GM12878 (cell line): ENCODE measurements at regions not wholly inside any gene's neighbourhood (a gene's known extent, or its start where the extent isn't known, plus 50 kb on each side); places are given as distances from the start of the nearest gene placed in this dataset.

Experiments used
- ATAC-seq: fragments of 200-7000 bp; cut with Tn5 transposase; 3 replicates; pipeline ENCODE4 v1.9.1; 2020; ENCODE audit warnings: mild to moderate bottlenecking, moderate library complexity
- BruUV-seq: library from RNA; stranded (reverse); fragments of 400-500 nt; replicated peaks from 2 replicates; lab custom pipeline; 2021; lab: Mats Ljungman, UMichigan
- CTCF ChIA-PET: fragments of 300-600 bp; sonication (Branson Sonifier 250); formaldehyde crosslinking; extraction: SDS; loops from one replicate; lab custom pipeline; 2021; ENCODE audit warnings: inconsistent platforms; lab: Yijun Ruan, JAX
- POLR2A ChIA-PET: fragments of 350-600 bp; formaldehyde crosslinking; extraction: SDS; loops from one replicate; lab custom pipeline; 2021; ENCODE audit warnings: inconsistent platforms; lab: Charles Lee
- RAD21 ChIA-PET: fragments of 300-600 bp; sonication (Branson Sonifier 250); formaldehyde crosslinking; loops from one replicate; lab custom pipeline; 2023; ENCODE audit warnings: antibody characterized with exemption; ENCODE audit not compliant: unreplicated experiment; lab: Charles Lee
- SMC1A ChIA-PET: fragments of 300-600 bp; sonication (Branson Sonifier 250); formaldehyde crosslinking; loops from one replicate; lab custom pipeline; 2023; ENCODE audit not compliant: unreplicated experiment, uncharacterized antibody; lab: Charles Lee
- DNase-seq: peaks from one replicate; pipeline ENCODE4 v3.0.0-alpha.2; 2011; ENCODE audit warnings: low read depth, low spot score
- FAIRE-seq: peaks from 3 replicates; lab custom pipeline; 2011; peaks lifted over from hg19 to GRCh38; lab: Jason Lieb, UNC
- H2AFZ ChIP-seq: 2 replicates; pipeline ENCODE4 v1.6.0; 2011; ENCODE audit warnings: low read depth, low read length, control low read depth; ENCODE audit not compliant: control insufficient read depth
- H3K27ac ChIP-seq: 2 replicates; pipeline ENCODE4 v1.5.1; 2011; ENCODE audit warnings: control low read depth; ENCODE audit not compliant: control insufficient read depth, insufficient read depth
- H3K27me3 ChIP-seq, 2 experiments: replicated peaks in 1 of 2; 2 replicates each; pipeline versions ENCODE4 v1.6.0 to v1.6.1; 2011; ENCODE audit warnings: low read length in 1 of 2; ENCODE audit not compliant: control insufficient read depth in 2 of 2, insufficient read depth in 2 of 2
- H3K36me3 ChIP-seq, 2 experiments: 2 replicates each; pipeline ENCODE4 v1.5.1; 2011; ENCODE audit warnings: low read length in 1 of 2; ENCODE audit not compliant: control insufficient read depth in 2 of 2, insufficient read depth in 2 of 2
- H3K4me1 ChIP-seq: 2 replicates; pipeline ENCODE4 v1.6.1; 2011; ENCODE audit warnings: mild to moderate bottlenecking, low read length, moderate library complexity, mixed read lengths; ENCODE audit not compliant: control insufficient read depth, insufficient read depth
- H3K4me2 ChIP-seq: 2 replicates; pipeline ENCODE4 v1.6.0; 2011; ENCODE audit warnings: control low read depth; ENCODE audit not compliant: control insufficient read depth, insufficient read depth
- H3K4me3 ChIP-seq: fragments of 200-600 bp; sonication (generic); 2 replicates; pipeline ENCODE4 v1.5.1; 2016
- H3K79me2 ChIP-seq: 2 replicates; pipeline ENCODE4 v1.6.0; 2011; ENCODE audit warnings: low read length; ENCODE audit not compliant: control insufficient read depth, insufficient read depth
- H3K9ac ChIP-seq: 2 replicates; pipeline ENCODE4 v1.8.0; 2011; ENCODE audit warnings: low read length, control low read depth, mixed read lengths; ENCODE audit not compliant: control insufficient read depth, insufficient read depth
- H3K9me3 ChIP-seq: replicated peaks from 3 replicates; pipeline ENCODE4 v1.5.1; 2011; ENCODE audit warnings: mild to moderate bottlenecking, low read length; ENCODE audit not compliant: control insufficient read depth, insufficient read depth
- H4K20me1 ChIP-seq: 2 replicates; pipeline ENCODE4 v1.6.0; 2011; ENCODE audit not compliant: control insufficient read depth, insufficient read depth
- BRCA1 ChIP-seq: IDR thresholded peaks from 2 replicates; pipeline ENCODE4 v1.6.1; 2011; ENCODE audit warnings: low read depth, low read length, improper control_type of control experiment
- CBX3 ChIP-seq: fragments of 200-600 bp; sonication (generic); IDR thresholded peaks from 2 replicates; pipeline ENCODE4 v1.6.1; 2016; ENCODE audit warnings: low read depth, borderline replicate concordance
- CREM ChIP-seq: IDR thresholded peaks from 2 replicates; pipeline ENCODE4 v1.6.1; 2014; ENCODE audit warnings: antibody characterized with exemption, low read depth
- EP300 ChIP-seq, 2 experiments: fragments of 150-350 bp in 1 of 2; IDR thresholded peaks; 2 replicates each; pipeline ENCODE4 v1.6.1; 2011 to 2012; ENCODE audit warnings: low read depth in 2 of 2, low read length in 2 of 2, borderline replicate concordance in 1 of 2, improper control_type of control experiment in 1 of 2, inconsistent platforms in 1 of 2; ENCODE audit not compliant: control insufficient read depth in 1 of 2
- ESRRA ChIP-seq: IDR thresholded peaks from 2 replicates; pipeline ENCODE4 v1.6.1; 2012; ENCODE audit warnings: mild to moderate bottlenecking, low read length, improper control_type of control experiment
- FOXK2 ChIP-seq: fragments of 450-650 bp; IDR thresholded peaks from 2 replicates; pipeline ENCODE4 v1.6.1; 2017; ENCODE audit warnings: mild to moderate bottlenecking, moderate library complexity
- IKZF2 ChIP-seq, 2 experiments: fragments of 450-650 bp; IDR thresholded peaks; 2 replicates each; pipeline ENCODE4 v1.6.1; 2017; ENCODE audit warnings: mild to moderate bottlenecking in 2 of 2, moderate library complexity in 2 of 2
- JUND ChIP-seq: IDR thresholded peaks from 2 replicates; pipeline ENCODE4 v1.6.1; 2012; ENCODE audit warnings: low read depth, mild to moderate bottlenecking, low read length, improper control_type of control experiment, moderate library complexity
- KDM1A ChIP-seq: fragments of 200-600 bp; sonication (generic); IDR thresholded peaks from 2 replicates; pipeline ENCODE4 v1.6.1; 2016; ENCODE audit warnings: borderline replicate concordance
- MEF2B ChIP-seq: fragments of 450-650 bp; IDR thresholded peaks from 2 replicates; pipeline ENCODE4 v1.6.1; 2018; ENCODE audit warnings: mild to moderate bottlenecking, moderate library complexity; ENCODE audit not compliant: partially characterized antibody, poor library complexity, severe bottlenecking
- PAX8 ChIP-seq: fragments of 450-650 bp; IDR thresholded peaks from 2 replicates; pipeline ENCODE4 v1.6.1; 2017; ENCODE audit warnings: mild to moderate bottlenecking, moderate library complexity
- PKNOX1 ChIP-seq: fragments of 450-650 bp; IDR thresholded peaks from 2 replicates; pipeline ENCODE4 v1.6.1; 2016; ENCODE audit warnings: mild to moderate bottlenecking
- RBBP5 ChIP-seq: fragments of 200-600 bp; sonication (generic); conservative IDR thresholded peaks from 2 replicates; pipeline ENCODE4 v1.6.1; 2016
- RELB ChIP-seq: fragments of 450-650 bp; IDR thresholded peaks from 2 replicates; pipeline ENCODE4 v1.6.1; 2017; ENCODE audit warnings: low read depth, mild to moderate bottlenecking, moderate library complexity
- SIX5 ChIP-seq: IDR thresholded peaks from 2 replicates; pipeline ENCODE4 v1.6.1; 2011; ENCODE audit warnings: mild to moderate bottlenecking, low read depth, low read length, moderate library complexity; ENCODE audit not compliant: severe bottlenecking
- SRF ChIP-seq, 2 experiments: IDR thresholded peaks; 2 replicates each; pipeline ENCODE4 v1.6.1; 2011; ENCODE audit warnings: low read depth in 2 of 2, low read length in 2 of 2, mild to moderate bottlenecking in 1 of 2, moderate library complexity in 1 of 2
- ZNF622 ChIP-seq: fragments of 450-650 bp; IDR thresholded peaks from 2 replicates; pipeline ENCODE4 v1.6.1; 2017; ENCODE audit warnings: mild to moderate bottlenecking, inconsistent platforms
- ZSCAN29 ChIP-seq: fragments of 450-650 bp; IDR thresholded peaks from 2 replicates; pipeline ENCODE4 v1.6.1; 2017; ENCODE audit warnings: mild to moderate bottlenecking, moderate library complexity
- ZZZ3 ChIP-seq: IDR thresholded peaks from 2 replicates; pipeline ENCODE4 v1.6.1; 2011; ENCODE audit warnings: low read depth; ENCODE audit not compliant: control insufficient read depth, insufficient read length
- WGBS: methylation state at CpG from one replicate; pipeline ENCODE4 v1.1.6; 2016; ENCODE audit warnings: low lambda C conversion rate; ENCODE audit not compliant: insufficient replicate concordance, insufficient coverage; ENCODE audit errors: missing lambda C conversion rate; 5-methylcytosine and 5-hydroxymethylcytosine counted together
- in situ Hi-C: fragments of 300-500 bp; cut with MboI; formaldehyde crosslinking; loops from 9 replicates; pipeline ENCODE4 v1.14.3; 2018; ENCODE audit warnings: mixed read lengths
- intact Hi-C: fragments of 100-400 bp; cut with micrococcal nuclease; formaldehyde crosslinking; loops from one replicate; pipeline ENCODE4 v1.14.2; 2022; ENCODE audit not compliant: unreplicated experiment

GRCh38 chr19:24029941-24030636, 56.9 kb upstream of the ZNF254 start:
- H3K9me3 ChIP-seq, result no peaks in the 10 kb centered on the region; the same call in 2 of the 3 replicates
- TF ChIP-seq PAX8 (no peak), PKNOX1 (no peak), EP300 (IDR thresholded peaks at IDR 0.05; ENCODE audit: borderline replicate concordance in 1 of 2, control insufficient read depth in 1 of 2, low read depth in 2 of 2, low read length in 2 of 2) (no peak), KDM1A (no peak), MEF2B (no peak), SRF (IDR thresholded peaks at IDR 0.05; ENCODE audit: low read depth in 2 of 2, low read length in 2 of 2) (no peak), ZSCAN29 (no peak), JUND (no peak), RBBP5 (no peak), ESRRA (no peak), ZNF622 (no peak), CREM (no peak), SIX5 (no peak), IKZF2 (IDR thresholded peaks at IDR 0.05) (no peak), FOXK2 (no peak), CBX3 (no peak), ZZZ3 (no peak), RELB (no peak), BRCA1 (no peak)
- ChIA-PET RAD21 (no interaction called here), SMC1A (interaction anchor here (0.7 kb wide), 1 partner anchor 53 kb away, joined by 3 read pairs; no protein-coding TSS in a partner anchor), CTCF (interaction anchor here (0.7 kb wide), 1 partner anchor 954 kb away, joined by 3 read pairs; no protein-coding TSS in a partner anchor), POLR2A (no interaction called here)
- no peak overlapping the region for H3K9ac ChIP-seq
- no peaks in the 10 kb centered on the region for H3K36me3 ChIP-seq
- WGBS, result 89% methylated on average over 8 of the region's 8 CpGs
- H3K27ac ChIP-seq, result no peak overlapping the region
- no peak overlapping the region for H3K4me2 ChIP-seq
- intact Hi-C loops, result no loop called here
- no peaks in the 10 kb centered on the region for H3K4me1 ChIP-seq
- ATAC-seq, result no peak
- H3K4me3 ChIP-seq, result no peak overlapping the region
- no peak for DNase-seq
- H3K79me2 ChIP-seq, result peaks cover 8% of the 10 kb centered on the region
- no peaks in the 10 kb centered on the region for H3K27me3 ChIP-seq
- H4K20me1 ChIP-seq, result no peaks in the 10 kb centered on the region
- FAIRE-seq, result no peak
- H2AFZ ChIP-seq, result no peak overlapping the region
- in situ Hi-C loops, result no loop called here
- BruUV-seq, result no TSS peak
